D721Med (cell line): ENCODE measurements at regions not wholly inside any gene's neighbourhood (a gene's known extent, or its start where the extent isn't known, plus 50 kb on each side); places are given as distances from the start of the nearest gene placed in this dataset.
"Not testable (repeated sequence)": the region's sequence is repeated elsewhere in the genome, so short reads cannot be mapped to it uniquely, and the experiment has no call there.

Experiments used
- DNase-seq: peaks from one replicate; pipeline ENCODE4 v3.0.0; 2011; ENCODE audit warnings: low spot score; ENCODE audit not compliant: insufficient read length
- FAIRE-seq: peaks from 2 replicates; lab custom pipeline; 2011; peaks lifted over from hg19 to GRCh38; lab: Jason Lieb, UNC
- TF ChIP-seq, protein P1 (sequence below): IDR thresholded peaks from 2 replicates; pipeline ENCODE4 v1.5.1; 2012; ENCODE audit warnings: mild to moderate bottlenecking, control low read depth; ENCODE audit not compliant: insufficient read depth; ENCODE audit errors: missing control alignments

DNA sequence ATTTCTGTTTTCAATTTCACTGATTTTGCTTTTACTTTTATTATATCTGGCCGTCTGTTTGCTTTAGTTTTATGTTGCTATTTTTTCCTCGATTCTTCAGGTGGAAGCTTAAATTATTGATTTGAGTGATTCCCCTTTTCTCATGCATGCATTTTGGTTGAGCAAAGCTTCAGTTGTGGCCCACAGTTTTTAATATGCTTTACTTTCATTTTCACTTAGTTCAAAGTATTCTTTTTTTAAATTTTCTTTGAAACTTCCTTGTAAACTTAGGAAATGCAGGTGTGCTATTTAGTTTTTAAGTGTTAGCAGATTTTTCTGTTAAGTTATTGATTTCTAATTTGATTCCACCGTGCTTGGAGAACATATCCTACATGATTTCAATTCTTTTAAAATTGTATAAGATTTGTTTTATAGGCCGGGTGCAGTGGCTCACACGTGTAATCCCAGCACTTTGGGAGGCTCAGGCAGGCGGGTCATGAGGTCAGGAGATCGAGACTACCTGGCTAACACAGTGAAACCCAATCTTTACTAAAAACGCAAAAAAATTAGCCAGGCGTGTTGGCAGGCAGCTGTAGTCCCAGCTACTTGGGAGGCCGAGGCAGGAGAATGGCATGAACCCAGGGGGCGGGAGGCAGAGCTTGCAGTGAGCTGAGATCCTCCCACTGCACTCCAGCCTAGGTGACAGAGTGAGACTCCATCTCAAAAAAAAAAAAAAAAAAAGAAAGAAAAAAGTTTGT lies 531.2 kb downstream of the KIF2B start:
- DNase-seq: no peak
- TF ChIP-seq, protein P1, sequence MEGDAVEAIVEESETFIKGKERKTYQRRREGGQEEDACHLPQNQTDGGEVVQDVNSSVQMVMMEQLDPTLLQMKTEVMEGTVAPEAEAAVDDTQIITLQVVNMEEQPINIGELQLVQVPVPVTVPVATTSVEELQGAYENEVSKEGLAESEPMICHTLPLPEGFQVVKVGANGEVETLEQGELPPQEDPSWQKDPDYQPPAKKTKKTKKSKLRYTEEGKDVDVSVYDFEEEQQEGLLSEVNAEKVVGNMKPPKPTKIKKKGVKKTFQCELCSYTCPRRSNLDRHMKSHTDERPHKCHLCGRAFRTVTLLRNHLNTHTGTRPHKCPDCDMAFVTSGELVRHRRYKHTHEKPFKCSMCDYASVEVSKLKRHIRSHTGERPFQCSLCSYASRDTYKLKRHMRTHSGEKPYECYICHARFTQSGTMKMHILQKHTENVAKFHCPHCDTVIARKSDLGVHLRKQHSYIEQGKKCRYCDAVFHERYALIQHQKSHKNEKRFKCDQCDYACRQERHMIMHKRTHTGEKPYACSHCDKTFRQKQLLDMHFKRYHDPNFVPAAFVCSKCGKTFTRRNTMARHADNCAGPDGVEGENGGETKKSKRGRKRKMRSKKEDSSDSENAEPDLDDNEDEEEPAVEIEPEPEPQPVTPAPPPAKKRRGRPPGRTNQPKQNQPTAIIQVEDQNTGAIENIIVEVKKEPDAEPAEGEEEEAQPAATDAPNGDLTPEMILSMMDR: no peak
- no peak for FAIRE-seq

DNA sequence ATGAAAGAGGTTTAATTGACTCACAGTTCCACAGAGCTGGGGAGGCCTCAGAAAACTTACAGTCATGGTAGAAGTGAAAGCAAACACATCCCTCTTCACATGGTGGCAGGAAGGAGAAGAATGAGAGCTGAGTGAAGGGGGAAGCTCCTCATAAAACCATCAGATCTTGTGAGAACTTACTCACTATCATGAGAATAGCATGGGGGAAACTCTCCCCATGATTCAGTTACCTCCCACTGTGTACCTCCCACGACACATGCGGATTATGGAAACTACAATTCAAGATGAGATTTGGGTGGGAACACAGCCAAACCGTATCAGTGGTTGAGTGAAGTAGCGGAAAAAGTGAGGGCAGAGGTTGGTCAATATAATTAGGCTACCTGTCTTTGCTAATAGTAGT lies 538.3 kb downstream of the KIF2B start:
- not testable (repeated sequence) for DNase-seq, FAIRE-seq

DNA sequence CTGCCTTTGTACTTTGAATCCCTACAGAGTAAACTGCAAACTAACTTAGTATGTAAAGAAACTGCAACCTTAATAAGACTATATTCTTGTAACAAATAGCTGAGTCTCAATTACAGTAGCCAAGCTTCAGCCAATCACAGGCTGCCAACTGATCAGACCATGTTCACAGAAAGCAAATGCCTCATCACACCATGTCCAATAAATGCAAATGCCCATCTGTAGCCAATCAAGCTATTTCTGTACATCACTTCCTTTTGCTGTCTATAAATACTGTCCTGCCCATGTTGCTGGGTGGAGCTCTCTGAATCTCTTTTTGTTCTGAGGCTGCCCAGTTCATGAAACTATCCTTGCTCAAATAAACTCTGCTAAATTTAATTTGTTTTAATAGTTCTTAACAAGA lies 531.7 kb upstream of the TOM1L1 start:
- FAIRE-seq (no peak), DNase-seq (no peak)
- TF ChIP-seq, protein P1: no peak

DNA sequence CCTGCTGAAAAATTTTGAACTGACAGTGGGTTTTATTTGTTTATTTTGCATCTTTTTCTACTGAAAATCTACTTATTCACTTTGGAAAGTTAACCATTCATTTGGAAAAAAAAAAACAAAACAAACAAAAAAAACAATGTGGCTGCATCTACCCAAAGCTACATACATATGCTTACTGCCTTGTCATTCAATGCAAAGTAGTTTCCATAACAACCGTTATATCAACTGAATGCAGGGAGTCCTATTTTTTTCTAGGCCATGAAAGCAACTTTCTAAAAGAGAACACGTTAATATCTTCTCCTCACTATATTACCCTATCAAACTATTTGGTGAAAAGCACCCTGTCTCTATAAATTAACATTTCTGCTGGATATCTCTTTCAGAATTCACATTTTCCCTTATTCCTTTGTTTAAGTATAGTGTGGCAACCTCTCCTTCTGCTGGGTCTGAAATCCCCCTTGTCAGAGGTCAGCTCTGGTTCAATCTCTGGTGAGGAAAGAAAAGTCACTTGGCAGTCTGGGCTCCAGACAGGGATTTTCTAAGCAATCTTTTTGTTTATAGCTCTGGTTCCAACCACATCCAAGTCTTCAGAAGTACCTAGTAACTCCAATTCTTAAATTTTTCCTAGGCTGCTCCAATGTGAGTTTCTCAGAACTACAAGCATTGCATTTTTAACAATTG lies 528.4 kb upstream of the TOM1L1 start:
- no peak for FAIRE-seq
- no peak for DNase-seq

DNA sequence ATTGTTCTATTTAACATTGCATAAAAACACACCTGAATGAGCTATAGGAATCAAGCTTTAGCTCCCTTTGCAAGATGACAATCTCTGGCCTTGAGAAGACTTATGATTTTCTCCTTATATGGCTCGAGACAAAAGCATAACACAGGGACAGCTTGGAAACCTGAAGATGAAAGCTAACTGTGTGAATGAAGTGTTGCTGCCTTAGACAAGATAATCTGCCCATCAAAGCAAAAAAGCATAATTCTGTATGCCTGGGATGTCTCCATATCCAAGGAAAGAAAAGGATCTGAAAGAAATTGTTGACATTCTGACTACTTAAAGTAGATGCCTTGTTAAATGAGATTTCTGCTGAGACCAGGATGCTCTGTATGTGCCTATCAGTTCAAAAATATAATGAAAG lies 526.7 kb upstream of the TOM1L1 start:
- TF ChIP-seq, protein P1: no peak
- no peak for DNase-seq
- no peak for FAIRE-seq

More for the DNA sequence above, 528.4 kb upstream of the TOM1L1 start:
- TF ChIP-seq, protein P1: no peak

DNA sequence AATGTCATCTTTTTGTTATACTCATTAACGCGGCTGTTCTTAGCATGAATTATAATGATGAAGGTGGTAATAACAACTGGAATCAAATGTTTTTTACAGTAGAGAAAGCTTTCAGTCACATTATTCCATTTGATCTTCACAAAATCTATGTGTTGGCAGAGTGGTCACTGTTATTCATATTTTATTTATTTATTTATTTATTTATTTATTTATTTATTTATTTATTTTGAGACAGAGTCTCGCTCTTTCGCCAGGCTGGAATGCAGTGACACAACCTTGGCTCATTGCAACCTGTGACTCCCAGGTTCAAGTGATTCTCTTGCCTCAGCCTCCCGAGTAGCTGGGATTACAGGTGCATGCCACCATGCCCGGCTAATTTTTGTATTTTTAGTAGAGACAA lies 524.2 kb upstream of the TOM1L1 start:
- not testable (repeated sequence) for FAIRE-seq, DNase-seq

DNA sequence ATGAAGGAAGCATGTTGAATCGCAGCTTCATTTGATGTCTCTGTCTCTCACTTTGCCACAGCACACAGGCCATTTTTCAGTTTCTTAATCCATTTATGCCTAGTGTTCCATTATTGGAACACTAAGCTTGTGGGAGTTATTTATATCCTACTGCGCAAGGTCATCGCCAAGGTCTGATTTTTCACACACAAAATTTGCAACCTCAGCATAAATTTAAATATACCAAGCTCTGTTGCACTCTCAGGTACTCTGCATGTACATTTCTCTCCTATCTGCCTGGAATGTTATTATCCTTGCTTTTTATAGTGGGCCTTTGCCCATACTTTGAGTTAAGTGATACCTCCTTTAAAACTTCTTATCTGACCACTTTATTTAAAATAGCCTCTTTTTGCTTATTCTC lies 519.2 kb upstream of the TOM1L1 start:
- FAIRE-seq: no peak
- TF ChIP-seq, protein P1: no peak
- no peak for DNase-seq

DNA sequence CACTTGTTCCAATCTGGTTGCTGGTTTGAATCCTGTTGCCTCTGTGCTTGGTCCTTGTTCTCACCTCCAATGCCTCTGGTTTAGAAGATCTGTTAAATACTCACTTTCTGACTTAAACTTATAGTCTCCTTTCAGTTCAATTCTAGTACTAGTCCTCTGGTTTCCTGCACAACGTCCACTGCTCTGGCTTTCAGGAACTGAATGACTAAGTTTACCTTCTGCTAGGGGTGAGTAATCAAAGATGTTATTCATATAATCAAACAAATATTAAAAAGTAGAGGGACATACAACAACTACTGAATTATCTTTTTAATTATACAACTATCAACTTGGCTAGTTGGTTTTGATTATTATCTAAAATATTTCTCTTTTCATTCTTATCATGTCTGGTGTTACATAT lies 496.4 kb upstream of the TOM1L1 start:
- DNase-seq (no peak), FAIRE-seq (no peak)
- TF ChIP-seq, protein P1: no peak
